ENCODE measurements at regions not wholly inside any gene's neighbourhood (a gene's known extent, or its start where the extent isn't known, plus 50 kb on each side); places are given as distances from the start of the nearest gene placed in this dataset.

GRCh38 chr18:11246495-11247300, 97.3 kb upstream of the PIEZO2 start:
- TF ChIP-seq CTCF (IDR thresholded peaks at IDR 0.05) (no peak), POLR2A (IDR thresholded peaks at IDR 0.05) (no peak)
